ENCODE measurements at regions not wholly inside any gene's neighbourhood (a gene's known extent, or its start where the extent isn't known, plus 50 kb on each side); places are given as distances from the start of the nearest gene placed in this dataset.

- TF ChIP-seq POLR2A (IDR thresholded peaks at IDR 0.05): no peak
- no peak for TF ChIP-seq CTCF (IDR thresholded peaks at IDR 0.05)
These were observed 75.6 kb upstream of the STAM2 start for GRCh38 chr2:152251211-152251610.
